H9 (cell line): ENCODE measurements at regions not wholly inside any gene's neighbourhood (a gene's known extent, or its start where the extent isn't known, plus 50 kb on each side); places are given as distances from the start of the nearest gene placed in this dataset.

Experiments
- DNase-seq: peaks from one replicate; pipeline ENCODE4 v3.0.0-alpha.2; 2017
- H2AFZ ChIP-seq: one replicate; pipeline ENCODE4 v1.6.1; 2013; ENCODE audit warnings: mild to moderate bottlenecking, low read length, control low read depth, moderate library complexity
- H2AK5ac ChIP-seq: 2 replicates; pipeline ENCODE4 v1.6.1; 2013; ENCODE audit warnings: low read length, control low read depth, mixed read lengths; ENCODE audit not compliant: insufficient read length
- H2BK120ac ChIP-seq: one replicate; pipeline ENCODE4 v1.6.1; 2013; ENCODE audit warnings: low read depth, mild to moderate bottlenecking, low read length, control low read depth, inconsistent platforms; ENCODE audit not compliant: poor library complexity, severe bottlenecking
- H2BK12ac ChIP-seq: 2 replicates; pipeline ENCODE4 v1.6.1; 2013; ENCODE audit warnings: low read length, control low read depth, mixed read lengths, low read depth; ENCODE audit not compliant: insufficient read length
- H2BK15ac ChIP-seq: 2 replicates; pipeline ENCODE4 v1.6.1; 2013; ENCODE audit warnings: low read depth, low read length, control low read depth
- H2BK20ac ChIP-seq: one replicate; pipeline ENCODE4 v1.6.1; 2013; ENCODE audit warnings: low read depth, mild to moderate bottlenecking, low read length, control low read depth, inconsistent platforms; ENCODE audit not compliant: poor library complexity, severe bottlenecking
- H2BK5ac ChIP-seq: 2 replicates; pipeline ENCODE4 v1.6.1; 2013; ENCODE audit warnings: low read length, control low read depth, mixed read lengths; ENCODE audit not compliant: insufficient read length
- H3K14ac ChIP-seq: 2 replicates; pipeline ENCODE4 v1.6.1; 2013; ENCODE audit warnings: low read length, control low read depth; ENCODE audit not compliant: insufficient read depth
- H3K18ac ChIP-seq: 2 replicates; pipeline ENCODE4 v1.6.1; 2013; ENCODE audit warnings: low read depth, mild to moderate bottlenecking, mixed read lengths, low read length, control low read depth; ENCODE audit not compliant: insufficient read length
- H3K23ac ChIP-seq: 2 replicates; pipeline ENCODE4 v1.6.1; 2013; ENCODE audit warnings: low read length, control low read depth, mixed read lengths, low read depth; ENCODE audit not compliant: insufficient read length
- H3K23me2 ChIP-seq: 2 replicates; pipeline ENCODE4 v1.6.1; 2013; ENCODE audit warnings: low read depth, mild to moderate bottlenecking, mixed read lengths, low read length, control low read depth; ENCODE audit not compliant: insufficient read length, poor library complexity, severe bottlenecking
- H3K27ac ChIP-seq: 2 replicates; pipeline ENCODE4 v1.5.1; 2013; ENCODE audit warnings: low read length, control low read depth, mixed read lengths, low read depth; ENCODE audit not compliant: insufficient read length
- H3K27me3 ChIP-seq: 2 replicates; pipeline ENCODE4 v1.6.1; 2013; ENCODE audit warnings: low read length, control low read depth, inconsistent platforms; ENCODE audit not compliant: insufficient read depth
- H3K4ac ChIP-seq: 2 replicates; pipeline ENCODE4 v1.6.1; 2013; ENCODE audit warnings: low read depth, mild to moderate bottlenecking, control low read depth, inconsistent platforms, low read length, moderate library complexity
- H3K4me1 ChIP-seq: 2 replicates; pipeline ENCODE4 v1.6.1; 2013; ENCODE audit warnings: low read length, control low read depth, inconsistent platforms; ENCODE audit not compliant: insufficient read depth
- H3K4me2 ChIP-seq: 2 replicates; pipeline ENCODE4 v1.6.1; 2013; ENCODE audit warnings: low read length, control low read depth, mixed read lengths; ENCODE audit not compliant: insufficient read length, insufficient read depth
- H3K56ac ChIP-seq: 2 replicates; pipeline ENCODE4 v1.6.1; 2013; ENCODE audit warnings: low read depth, mild to moderate bottlenecking, mixed read lengths, low read length, control low read depth; ENCODE audit not compliant: insufficient read length
- H3K79me1 ChIP-seq: 2 replicates; pipeline ENCODE4 v1.6.1; 2013; ENCODE audit warnings: low read depth, mild to moderate bottlenecking, moderate library complexity, low read length, control low read depth, inconsistent platforms; ENCODE audit not compliant: insufficient read depth, poor library complexity, severe bottlenecking
- H3K79me2 ChIP-seq: 2 replicates; pipeline ENCODE4 v1.6.1; 2013; ENCODE audit warnings: low read length, control low read depth, inconsistent platforms; ENCODE audit not compliant: insufficient read depth
- H3K9ac ChIP-seq: 2 replicates; pipeline ENCODE4 v1.6.1; 2013; ENCODE audit warnings: low read length, control low read depth, mixed read lengths; ENCODE audit not compliant: insufficient read length; ENCODE audit errors: extremely low read depth
- H3K9me3 ChIP-seq: one replicate; pipeline ENCODE4 v1.6.1; 2013; ENCODE audit warnings: low read depth, low read length, inconsistent platforms; ENCODE audit not compliant: control insufficient read depth
- H3T11ph ChIP-seq: one replicate; pipeline ENCODE4 v1.6.1; 2013; ENCODE audit warnings: mild to moderate bottlenecking, low read length, control low read depth, inconsistent platforms
- H4K20me1 ChIP-seq: one replicate; pipeline ENCODE4 v1.6.1; 2013; ENCODE audit not compliant: control insufficient read depth, insufficient read length, insufficient read depth
- H4K5ac ChIP-seq: 2 replicates; pipeline ENCODE4 v1.6.1; 2013; ENCODE audit warnings: low read depth, mild to moderate bottlenecking, mixed read lengths, low read length, control low read depth; ENCODE audit not compliant: insufficient read length
- H4K8ac ChIP-seq: replicated peaks from 2 replicates; pipeline ENCODE4 v1.6.1; 2013; ENCODE audit warnings: low read length, control low read depth, mixed read lengths, low read depth; ENCODE audit not compliant: insufficient read length
- H4K91ac ChIP-seq: 2 replicates; pipeline ENCODE4 v1.6.1; 2013; ENCODE audit warnings: low read depth, mild to moderate bottlenecking, moderate library complexity, mixed read lengths, low read length, control low read depth; ENCODE audit not compliant: insufficient read length
- H3K27ac Mint-ChIP-seq, 3 experiments: 2 replicates in 2 of 3; 3 replicates in 1 of 3; pipeline ENCODE4 v1.8.0; 2020 to 2021; ENCODE audit warnings: mixed read lengths in 3 of 3, mild to moderate bottlenecking in 1 of 3, moderate library complexity in 1 of 3
- H3K27me3 Mint-ChIP-seq: 2 replicates; pipeline ENCODE4 v1.8.0; 2021; ENCODE audit warnings: low read depth, mild to moderate bottlenecking, moderate library complexity, mixed read lengths
- H3K36me3 Mint-ChIP-seq, 3 experiments: 2 replicates in 2 of 3; 3 replicates in 1 of 3; pipeline ENCODE4 v1.8.0; 2020 to 2021; ENCODE audit warnings: low read depth in 3 of 3, mixed read lengths in 3 of 3; ENCODE audit not compliant: insufficient read depth in 1 of 3
- H3K4me1 Mint-ChIP-seq, 2 experiments: 2 replicates each; pipeline ENCODE4 v1.8.0; 2020; ENCODE audit warnings: mixed read lengths in 2 of 2
- H3K4me3 Mint-ChIP-seq, 2 experiments: 2 replicates in 1 of 2; 3 replicates in 1 of 2; pipeline ENCODE4 v1.8.0; 2020 to 2021; ENCODE audit warnings: mild to moderate bottlenecking in 2 of 2, mixed read lengths in 2 of 2, moderate library complexity in 1 of 2
- H3K9me3 Mint-ChIP-seq, 2 experiments: 2 replicates in 1 of 2; 3 replicates in 1 of 2; pipeline ENCODE4 v1.8.0; 2020; ENCODE audit warnings: mild to moderate bottlenecking in 2 of 2, mixed read lengths in 2 of 2, moderate library complexity in 1 of 2
- TF ChIP-seq, protein P1 (sequence below): fragments of 200-600 bp; sonication (generic); conservative IDR thresholded peaks from 3 replicates; pipeline ENCODE4 v1.8.0; 2021; ENCODE audit warnings: antibody characterized with exemption, mild to moderate bottlenecking

DNA sequence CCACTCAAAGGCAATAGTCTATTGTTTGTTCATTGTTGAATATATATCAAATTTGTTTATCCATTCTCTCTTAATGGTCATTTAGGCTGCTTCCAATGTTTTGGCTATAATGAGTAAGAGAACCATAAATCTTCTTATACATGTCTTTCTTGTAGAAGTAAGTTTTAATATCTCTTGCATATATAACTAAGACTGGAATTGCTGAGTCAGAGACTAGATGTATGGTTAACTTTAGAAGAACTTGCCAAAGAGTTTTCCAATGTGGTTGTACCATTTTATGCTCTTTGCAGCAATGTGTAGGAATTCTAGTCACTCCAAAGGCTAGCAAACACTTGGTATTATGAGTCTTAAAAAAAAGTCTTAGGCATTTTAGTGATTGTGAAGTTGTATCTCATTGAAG, 610.0 kb upstream of the GCFC2 start:
- no peak overlapping the region for H3K18ac ChIP-seq
- H3K4ac ChIP-seq: no peak overlapping the region
- H3K9ac ChIP-seq: no peak overlapping the region
- H2BK12ac ChIP-seq: no peak overlapping the region
- no peak overlapping the region for H3T11ph ChIP-seq
- no peaks in the 10 kb centered on the region for H3K27me3 ChIP-seq
- no peaks in the 10 kb centered on the region for H4K20me1 ChIP-seq
- H4K8ac ChIP-seq: no peak overlapping the region
- no peak overlapping the region for H3K14ac ChIP-seq
- no peaks in the 10 kb centered on the region for H3K79me1 ChIP-seq
- no peak overlapping the region for H2BK120ac ChIP-seq
- no peaks in the 10 kb centered on the region for H3K4me1 ChIP-seq
- no peaks in the 10 kb centered on the region for H3K9me3 ChIP-seq
- no peaks in the 10 kb centered on the region for H3K36me3 Mint-ChIP-seq
- DNase-seq: no peak
- H3K4me2 ChIP-seq: no peak overlapping the region
- H3K4me3 Mint-ChIP-seq: no peak overlapping the region
- H2BK15ac ChIP-seq: no peak overlapping the region
- no peak overlapping the region for H3K23ac ChIP-seq
- no peak overlapping the region for H2BK20ac ChIP-seq
- no peak overlapping the region for H3K27ac ChIP-seq
- no peak overlapping the region for H4K91ac ChIP-seq
- H3K27ac Mint-ChIP-seq: no peak overlapping the region
- no peak overlapping the region for H3K56ac ChIP-seq
- H3K79me2 ChIP-seq: no peaks in the 10 kb centered on the region
- H3K4me1 Mint-ChIP-seq: no peaks in the 10 kb centered on the region; a peak in 1 of 4 replicates
- no peak overlapping the region for H4K5ac ChIP-seq
- no peaks in the 10 kb centered on the region for H3K23me2 ChIP-seq
- no peak overlapping the region for H2AK5ac ChIP-seq
- H2AFZ ChIP-seq: no peak overlapping the region
- no peaks in the 10 kb centered on the region for H3K9me3 Mint-ChIP-seq
- no peaks in the 10 kb centered on the region for H3K27me3 Mint-ChIP-seq
- TF ChIP-seq, protein P1, sequence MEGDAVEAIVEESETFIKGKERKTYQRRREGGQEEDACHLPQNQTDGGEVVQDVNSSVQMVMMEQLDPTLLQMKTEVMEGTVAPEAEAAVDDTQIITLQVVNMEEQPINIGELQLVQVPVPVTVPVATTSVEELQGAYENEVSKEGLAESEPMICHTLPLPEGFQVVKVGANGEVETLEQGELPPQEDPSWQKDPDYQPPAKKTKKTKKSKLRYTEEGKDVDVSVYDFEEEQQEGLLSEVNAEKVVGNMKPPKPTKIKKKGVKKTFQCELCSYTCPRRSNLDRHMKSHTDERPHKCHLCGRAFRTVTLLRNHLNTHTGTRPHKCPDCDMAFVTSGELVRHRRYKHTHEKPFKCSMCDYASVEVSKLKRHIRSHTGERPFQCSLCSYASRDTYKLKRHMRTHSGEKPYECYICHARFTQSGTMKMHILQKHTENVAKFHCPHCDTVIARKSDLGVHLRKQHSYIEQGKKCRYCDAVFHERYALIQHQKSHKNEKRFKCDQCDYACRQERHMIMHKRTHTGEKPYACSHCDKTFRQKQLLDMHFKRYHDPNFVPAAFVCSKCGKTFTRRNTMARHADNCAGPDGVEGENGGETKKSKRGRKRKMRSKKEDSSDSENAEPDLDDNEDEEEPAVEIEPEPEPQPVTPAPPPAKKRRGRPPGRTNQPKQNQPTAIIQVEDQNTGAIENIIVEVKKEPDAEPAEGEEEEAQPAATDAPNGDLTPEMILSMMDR: no peak
- no peak overlapping the region for H2BK5ac ChIP-seq
